Stimulated activated CD4-positive, alpha-beta T cell treated with anti-CD3 and anti-CD28 coated beads, Interleukin-4, amount 100 ng/mL, for 48 hours (primary cell): ENCODE measurements at regions not wholly inside any gene's neighbourhood (a gene's known extent, or its start where the extent isn't known, plus 50 kb on each side); places are given as distances from the start of the nearest gene placed in this dataset.

Source experiments
- DNase-seq, 2 donors: peaks; one replicate each; pipeline ENCODE4 v3.0.0-alpha.2; 2020; ENCODE audit warnings: low read depth in 2 of 2

DNA sequence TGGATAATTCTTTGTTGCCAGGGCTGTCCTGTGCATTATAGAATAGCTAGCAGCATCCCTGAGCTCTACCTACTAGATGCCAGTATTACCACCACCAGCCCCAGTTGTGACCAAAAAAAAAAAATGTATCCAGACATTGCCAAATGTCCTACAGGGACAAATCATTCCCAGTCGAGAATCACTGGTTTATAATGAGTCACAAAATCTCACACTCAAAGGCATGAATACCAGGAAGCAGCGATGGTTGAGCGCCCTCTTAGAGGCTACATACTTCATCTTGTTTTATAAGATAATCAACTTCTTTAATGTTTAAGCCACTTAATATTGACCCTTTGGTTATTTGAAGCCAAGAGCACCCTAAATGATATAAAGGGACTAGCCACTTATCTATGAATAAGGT lies 297.3 kb downstream of the DHX15 start:
- DNase-seq: no peak

DNA sequence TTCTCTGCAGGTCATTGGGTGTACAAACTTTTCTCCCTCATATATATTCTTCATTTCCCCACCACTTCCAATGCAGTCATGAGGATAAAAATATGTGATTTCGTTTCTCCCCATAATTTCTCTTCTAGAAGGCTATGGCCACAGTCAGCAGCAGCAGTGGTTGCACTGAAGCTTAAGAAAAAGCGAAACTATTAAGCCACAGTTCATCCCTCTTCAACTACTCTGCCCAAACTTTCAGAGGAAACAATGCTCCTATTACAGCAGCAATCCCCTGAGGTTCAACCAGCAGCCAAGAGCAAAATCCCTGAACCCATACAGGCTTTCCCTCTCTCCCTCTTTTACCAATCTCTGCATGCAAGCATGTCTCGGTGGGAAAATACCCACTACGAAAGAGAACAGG lies 298.6 kb downstream of the DHX15 start:
- DNase-seq: no peak

DNA sequence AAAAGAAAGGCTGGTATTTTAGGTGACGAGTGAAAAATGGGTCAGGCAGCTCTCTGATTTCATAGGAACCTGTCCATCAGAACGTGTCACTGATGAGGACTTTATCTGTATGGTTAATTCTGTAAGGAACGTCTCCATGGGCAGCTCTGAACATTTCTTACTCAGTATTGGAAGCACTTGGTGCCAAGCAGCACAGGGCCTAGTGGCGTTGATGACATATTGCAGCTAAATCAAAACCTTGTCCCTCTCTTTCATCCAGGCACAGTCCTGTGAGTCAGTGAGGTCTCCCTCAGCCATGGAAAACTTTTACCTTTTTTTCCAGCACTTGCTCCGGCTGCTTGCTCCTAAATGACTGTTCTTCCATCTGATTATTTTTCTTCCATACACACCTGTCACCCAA lies 301.9 kb downstream of the DHX15 start:
- no peak for DNase-seq

- DNase-seq: no peak
Observed at GRCh38 chr4:24279911-24280375, 304.4 kb downstream of the DHX15 start.

- no peak for DNase-seq
Observed at GRCh38 chr4:24279469-24279868, 304.9 kb downstream of the DHX15 start.

DNA sequence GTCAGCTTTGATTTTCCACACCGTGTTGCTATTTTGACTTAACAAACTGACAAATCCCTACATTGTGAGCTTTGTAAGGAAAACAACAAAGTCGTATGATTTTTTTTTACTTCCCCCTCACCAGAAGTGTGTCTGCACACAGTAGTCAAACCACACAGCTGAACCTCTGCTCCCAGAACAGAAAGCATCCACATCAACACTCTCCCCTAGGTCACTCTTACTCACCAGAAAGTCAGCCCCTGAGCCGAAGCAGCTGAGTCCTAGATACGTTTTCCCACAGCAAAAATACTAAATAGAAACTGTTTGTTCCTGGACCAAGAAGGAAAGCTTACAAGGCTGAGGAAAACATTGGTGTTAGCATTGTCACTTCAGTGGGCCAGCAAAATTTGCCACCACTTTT lies 305.7 kb downstream of the DHX15 start:
- DNase-seq: no peak

DNA sequence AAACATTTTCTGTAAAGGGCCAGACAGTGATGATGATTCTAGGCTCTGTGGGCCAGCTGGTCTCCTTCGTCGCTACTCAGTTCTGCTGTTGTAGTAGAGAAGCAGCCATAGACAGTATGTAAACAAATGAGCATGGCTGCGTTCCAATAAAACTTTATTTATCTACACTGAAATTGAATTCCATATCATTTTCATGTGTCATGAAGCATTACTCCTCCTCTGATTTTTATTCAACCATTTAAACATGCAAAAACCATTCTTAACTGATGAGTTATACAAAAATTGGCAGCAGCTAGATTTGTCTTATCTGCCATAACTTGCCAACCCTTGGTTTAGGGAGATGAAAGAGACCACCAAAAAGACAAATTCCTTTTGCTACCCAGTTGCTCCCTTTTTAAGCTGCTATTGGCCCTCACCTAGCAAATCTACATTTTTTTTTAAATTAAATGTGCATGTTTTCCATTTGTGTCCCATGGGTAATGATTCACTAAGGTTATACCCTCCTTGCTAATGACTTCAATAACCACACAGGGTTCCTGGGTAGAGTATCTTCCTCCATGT lies 309.9 kb downstream of the DHX15 start:
- no peak for DNase-seq

DNA sequence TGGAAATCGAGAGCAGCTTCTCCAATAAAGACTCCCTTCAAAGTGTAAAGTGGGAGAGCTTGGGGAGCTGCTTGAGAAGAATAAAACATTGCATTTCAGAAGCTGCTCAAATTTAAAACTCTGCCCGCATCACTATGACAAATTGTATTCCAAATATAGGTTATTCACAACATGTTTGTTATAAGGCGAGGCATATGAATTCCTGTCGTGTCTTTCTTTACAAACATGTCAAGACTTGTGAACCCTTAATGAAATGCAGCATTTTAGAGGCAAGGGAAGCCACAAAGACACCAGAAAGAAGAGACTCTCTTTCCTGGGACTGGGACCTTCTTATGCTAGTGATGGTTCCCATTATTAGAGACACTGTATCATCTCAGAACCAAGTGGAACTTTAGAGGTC lies 311.2 kb downstream of the DHX15 start:
- DNase-seq: no peak

DNA sequence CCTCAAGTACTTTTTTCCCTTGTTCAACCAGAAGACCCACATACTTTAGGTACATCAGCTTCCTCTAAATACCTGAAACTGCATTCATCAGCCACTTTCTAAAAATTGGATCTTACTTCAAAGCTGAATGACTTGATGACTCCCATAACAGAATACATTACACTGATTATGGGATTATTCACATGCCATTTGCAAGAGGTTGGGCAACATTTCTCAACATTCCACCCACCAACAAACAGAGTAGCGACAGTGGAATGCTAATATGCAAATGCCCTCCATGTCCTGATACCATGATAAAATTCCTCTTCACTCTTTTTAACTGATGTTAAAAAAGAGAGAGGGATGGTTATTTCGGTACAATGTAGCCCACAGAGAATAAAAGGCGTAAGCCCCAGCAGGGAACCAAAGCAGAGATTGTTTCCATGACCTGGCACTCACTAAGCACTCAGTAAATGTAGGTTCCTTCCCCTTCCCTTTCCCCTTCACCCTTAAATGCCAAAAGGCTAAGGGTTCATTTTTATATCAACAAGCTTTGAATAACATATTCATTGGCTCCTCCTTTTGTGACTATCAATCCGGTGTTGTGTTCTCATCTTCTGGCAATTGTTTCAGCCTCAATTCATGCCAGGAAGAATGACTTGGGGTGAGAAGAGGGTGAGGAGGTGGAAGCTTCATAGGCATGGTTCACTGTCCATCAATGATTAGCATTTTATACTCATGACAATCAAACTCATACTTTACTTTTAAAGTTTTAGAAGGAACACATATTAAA lies 317.2 kb downstream of the DHX15 start:
- no peak for DNase-seq

- no peak for DNase-seq
Observed at GRCh38 chr4:24265989-24266388, 318.4 kb downstream of the DHX15 start.

DNA sequence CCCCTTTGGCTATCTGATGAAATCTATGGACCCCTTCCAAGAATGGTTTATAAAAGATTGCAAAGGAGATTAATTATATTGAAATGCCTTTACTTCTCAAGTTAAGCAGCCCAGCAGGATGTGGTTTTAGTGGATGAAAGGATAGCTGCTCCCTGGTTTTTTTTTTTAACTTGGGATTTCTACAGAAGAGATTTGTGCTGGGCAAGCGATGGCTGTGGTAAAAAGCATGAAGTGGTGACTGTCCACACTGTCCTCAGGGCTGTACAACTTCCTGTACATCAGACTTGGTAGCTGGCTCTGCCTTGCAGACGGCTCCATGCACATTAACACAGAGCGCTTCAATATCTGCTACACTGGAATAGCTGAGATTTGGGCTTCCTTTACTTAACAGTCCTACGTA lies 321.7 kb downstream of the DHX15 start:
- no peak for DNase-seq

GRCh38 chr4:24262084-24262483 lies 322.3 kb downstream of the DHX15 start:
- DNase-seq: no peak

DNA sequence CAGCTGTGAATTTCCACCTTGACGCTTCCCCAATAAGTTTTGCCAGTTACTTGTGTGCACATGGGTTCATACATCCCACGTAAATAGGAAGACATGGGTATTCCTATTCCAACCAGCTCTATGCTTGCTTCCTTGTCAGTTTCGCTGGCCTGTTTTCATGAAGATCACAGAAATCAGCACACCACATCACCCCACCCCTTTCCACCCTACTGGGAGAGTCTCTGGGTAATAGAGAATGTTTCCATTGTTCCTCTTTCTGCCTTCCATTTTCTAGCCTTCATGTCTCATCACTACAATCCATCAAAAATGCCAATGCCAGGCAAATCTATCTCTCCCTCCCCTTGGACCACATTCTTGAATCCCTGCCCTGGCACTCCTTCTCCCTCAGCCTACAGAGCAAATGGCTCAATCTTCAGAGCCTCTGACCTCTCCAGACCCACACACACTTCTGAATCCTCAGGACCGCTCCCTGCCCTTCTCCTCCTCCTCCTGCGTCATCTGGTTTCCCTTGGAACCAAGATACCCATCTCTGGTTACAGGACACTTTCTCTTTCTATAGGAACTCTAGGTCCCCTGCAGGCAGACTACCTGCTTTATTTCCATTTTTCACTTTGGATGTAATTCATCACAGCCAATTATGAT lies 323.3 kb downstream of the DHX15 start:
- DNase-seq: no peak

- DNase-seq: no peak
Observed at GRCh38 chr4:24260133-24260715, 324.1 kb downstream of the DHX15 start.

DNA sequence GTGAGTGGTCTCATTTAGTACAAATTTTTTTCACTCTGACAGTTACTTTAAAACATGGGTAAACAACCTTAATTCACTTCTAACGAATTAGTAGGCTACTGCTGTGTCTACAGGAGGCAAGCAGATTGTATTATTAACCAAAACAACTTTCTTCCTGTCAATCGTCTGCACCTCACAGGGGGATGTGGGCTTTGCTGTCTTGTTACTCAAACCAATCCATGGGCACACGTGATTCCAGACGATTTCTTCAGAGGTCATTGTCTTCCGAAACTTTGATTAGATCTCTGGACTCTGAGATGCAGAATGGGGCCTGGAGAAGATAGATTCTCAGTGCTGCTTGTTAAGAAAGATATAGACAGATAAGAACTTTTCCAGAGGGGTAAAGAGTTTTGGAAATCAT lies 327.8 kb downstream of the DHX15 start:
- no peak for DNase-seq

GRCh38 chr4:24256066-24256465 lies 328.3 kb downstream of the DHX15 start:
- no peak for DNase-seq

- no peak for DNase-seq
Observed at GRCh38 chr4:24252121-24252520, 332.2 kb downstream of the DHX15 start.

GRCh38 chr4:24251589-24251988 lies 332.8 kb downstream of the DHX15 start:
- no peak for DNase-seq

- DNase-seq: no peak
Observed at GRCh38 chr4:24249972-24250371, 334.4 kb downstream of the DHX15 start.

GRCh38 chr4:24248674-24249630 lies 335.4 kb downstream of the DHX15 start:
- DNase-seq: no peak

DNA sequence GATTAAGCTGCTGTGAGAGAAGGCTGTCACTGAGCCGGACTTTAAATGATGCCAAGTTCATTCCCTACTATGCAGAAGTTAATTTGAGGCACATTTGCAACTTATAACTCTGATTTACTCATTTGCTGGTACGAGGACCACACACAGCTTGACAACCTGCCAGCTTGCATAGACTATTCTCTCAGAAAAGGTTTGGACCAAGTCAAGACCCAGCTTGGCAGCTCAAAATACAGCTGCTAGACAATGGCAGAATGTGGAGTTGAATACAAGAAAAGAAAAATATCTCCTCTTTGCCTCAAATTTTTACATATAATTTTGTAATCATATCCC lies 338.9 kb downstream of the DHX15 start:
- DNase-seq: no peak
